ENCODE measurements at regions not wholly inside any gene's neighbourhood (a gene's known extent, or its start where the extent isn't known, plus 50 kb on each side); places are given as distances from the start of the nearest gene placed in this dataset.

DNA sequence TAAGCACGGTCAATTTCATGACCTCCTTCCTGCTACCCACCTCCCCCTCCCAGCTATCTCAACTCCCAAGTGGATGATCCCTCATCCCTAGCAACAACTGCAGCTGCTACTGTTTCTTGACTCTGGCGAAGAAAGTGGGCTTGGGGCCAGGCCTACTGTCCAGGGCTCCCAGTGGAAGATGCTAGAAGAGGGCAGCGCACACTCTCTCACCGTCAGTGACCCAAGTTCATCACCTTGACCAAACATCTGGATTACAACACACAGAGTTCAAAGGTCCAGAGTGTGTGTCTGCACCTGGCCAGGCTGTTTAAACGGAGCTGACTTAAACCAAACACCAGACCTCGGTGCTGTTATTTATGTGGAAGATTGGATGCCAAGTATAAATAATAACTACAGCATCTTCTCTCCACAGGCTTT lies 385.6 kb downstream of the SHQ1 start:
- H3K27me3 ChIP-seq (ENCODE audit: control insufficient read depth in 2 of 2, insufficient read depth in 2 of 2, low read length in 2 of 2): peaks cover 9 to 25% of the 10 kb centered on the region in 2 experiments
- H3K4me3 ChIP-seq (replicated peaks in 1 of 3; ENCODE audit: insufficient read depth in 1 of 3, low read depth in 1 of 3, low read length in 3 of 3): no peak overlapping the region
- no TSS peak for BruUV-seq (replicated peaks)
- H3K9me1 ChIP-seq (replicated peaks; ENCODE audit: control insufficient read depth, extremely low read depth, insufficient read depth, low read length): no peaks in the 10 kb centered on the region
- no peak overlapping the region for H3K27ac ChIP-seq (ENCODE audit: insufficient read depth, low read depth, low read length)
- no peaks in the 10 kb centered on the region for H3K9me3 ChIP-seq (replicated peaks; ENCODE audit: control insufficient read depth, insufficient read depth, low read length)
- H3K79me2 ChIP-seq (ENCODE audit: control insufficient read depth, insufficient read depth, low read length): no peaks in the 10 kb centered on the region
- H3K36me3 ChIP-seq (ENCODE audit: control insufficient read depth in 2 of 2, extremely low read depth in 1 of 2, insufficient read depth in 2 of 2, low read length in 2 of 2): no peaks in the 10 kb centered on the region
- POLR2A ChIA-PET: no interaction called here
- no peak overlapping the region for H3K4me2 ChIP-seq (ENCODE audit: insufficient read depth, low read length)
- dilution Hi-C loops (cut with MboI; ENCODE audit: extremely low pct_ligation_motif_present, low sequenced_read_pairs) (no loop called here), intact Hi-C loops (cut with micrococcal nuclease) (no loop called here)
- FAIRE-seq (no peak), DNase-seq (ENCODE audit: low read depth, low spot score) (no peak)
- no peak for TF ChIP-seq GATA2 (IDR thresholded peaks at IDR 0.05; ENCODE audit: insufficient read depth, insufficient read length, low read depth, low read length)
- no peak overlapping the region for H2AFZ ChIP-seq (ENCODE audit: low read depth, low read length)
- H3K4me1 ChIP-seq (ENCODE audit: control insufficient read depth, extremely low read depth, insufficient read depth, low read length): no peaks in the 10 kb centered on the region
- H3K9ac ChIP-seq (replicated peaks; ENCODE audit: extremely low read depth, insufficient read depth, low read length): no peak overlapping the region
- CTCF ChIA-PET: no interaction called here
- no peaks in the 10 kb centered on the region for H4K20me1 ChIP-seq (replicated peaks; ENCODE audit: control insufficient read depth, extremely low read depth, insufficient read depth, low read length)

DNA sequence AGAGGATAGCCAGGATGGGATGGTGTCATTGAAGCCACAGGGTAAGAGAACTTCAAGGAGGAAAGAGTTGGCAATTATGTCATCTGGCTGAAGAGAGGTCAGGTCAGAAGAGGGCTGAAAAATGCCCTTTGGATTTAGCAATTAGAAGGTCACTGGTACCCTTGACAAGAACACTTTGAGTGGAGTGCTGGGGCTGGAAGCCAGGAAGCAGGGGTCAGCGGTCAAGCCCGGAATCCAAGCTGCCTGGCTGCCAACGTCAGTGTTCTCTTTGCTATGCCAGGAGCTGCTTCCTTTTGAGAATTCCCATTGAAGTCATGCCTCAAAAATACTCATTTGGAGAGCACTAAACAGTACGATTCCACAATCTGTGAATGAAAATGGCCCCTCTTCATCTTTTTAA lies 386.5 kb downstream of the SHQ1 start:
- no peaks in the 10 kb centered on the region for H4K20me1 ChIP-seq (replicated peaks; ENCODE audit: control insufficient read depth, extremely low read depth, insufficient read depth, low read length)
- CTCF ChIA-PET: interaction anchor here (1.0 kb wide), 1 partner anchor 10 kb away, joined by 3 read pairs; no protein-coding TSS in a partner anchor

More for the DNA sequence above, 386.5 kb downstream of the SHQ1 start:
- no peak for FAIRE-seq
- Histone ChIP-seq H3K4me2 (ENCODE audit: insufficient read depth, low read length) (no peak overlapping the region), H3K4me1 (ENCODE audit: control insufficient read depth, extremely low read depth, insufficient read depth, low read length) (no peaks in the 10 kb centered on the region), H3K9me3 (replicated peaks; ENCODE audit: control insufficient read depth, insufficient read depth, low read length) (no peaks in the 10 kb centered on the region), H3K27me3 (ENCODE audit: control insufficient read depth in 2 of 2, insufficient read depth in 2 of 2, low read length in 2 of 2) (peaks cover 7 to 18% of the 10 kb centered on the region in 2 experiments), H3K79me2 (ENCODE audit: control insufficient read depth, insufficient read depth, low read length) (no peaks in the 10 kb centered on the region), H2AFZ (ENCODE audit: low read depth, low read length) (no peak overlapping the region), H3K27ac (ENCODE audit: insufficient read depth, low read depth, low read length) (no peak overlapping the region), H3K9me1 (replicated peaks; ENCODE audit: control insufficient read depth, extremely low read depth, insufficient read depth, low read length) (no peaks in the 10 kb centered on the region), H3K9ac (replicated peaks; ENCODE audit: extremely low read depth, insufficient read depth, low read length) (no peak overlapping the region), H3K4me3 (replicated peaks in 1 of 3; ENCODE audit: insufficient read depth in 1 of 3, low read depth in 1 of 3, low read length in 3 of 3) (no peak overlapping the region), H3K36me3 (ENCODE audit: control insufficient read depth in 2 of 2, extremely low read depth in 1 of 2, insufficient read depth in 2 of 2, low read length in 2 of 2) (no peaks in the 10 kb centered on the region)
- intact Hi-C loops (cut with micrococcal nuclease) (no loop called here), dilution Hi-C loops (cut with MboI; ENCODE audit: extremely low pct_ligation_motif_present, low sequenced_read_pairs) (no loop called here)
- BruUV-seq (replicated peaks): no TSS peak
- DNase-seq (ENCODE audit: low read depth, low spot score): no peak
- POLR2A ChIA-PET: no interaction called here
- TF ChIP-seq JUN (IDR thresholded peaks at IDR 0.05; ENCODE audit: borderline replicate concordance, insufficient read depth, insufficient read length, low read depth) (no peak), POLR2AphosphoS5 (IDR thresholded peaks at IDR 0.05; ENCODE audit: insufficient read depth, low read depth, low read length) (no peak), GATA2 (IDR thresholded peaks at IDR 0.05; ENCODE audit: insufficient read depth, insufficient read length, low read depth, low read length) (no peak), POLR2A (IDR thresholded peaks at IDR 0.05; ENCODE audit: low read depth, low read length) (no peak)
- TF ChIP-seq, protein P1, sequence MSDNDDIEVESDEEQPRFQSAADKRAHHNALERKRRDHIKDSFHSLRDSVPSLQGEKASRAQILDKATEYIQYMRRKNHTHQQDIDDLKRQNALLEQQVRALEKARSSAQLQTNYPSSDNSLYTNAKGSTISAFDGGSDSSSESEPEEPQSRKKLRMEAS (IDR thresholded peaks at IDR 0.05; ENCODE audit: insufficient read depth, insufficient read length): no peak

Data from endothelial cell of umbilical vein (primary cell).